ENCODE measurements at regions not wholly inside any gene's neighbourhood (a gene's known extent, or its start where the extent isn't known, plus 50 kb on each side); places are given as distances from the start of the nearest gene placed in this dataset.

- DNase-seq (no peak), ATAC-seq (no peak)
Measured at GRCh38 chr1:243916160-243916559, 66.1 kb upstream of the AKT3 start.

- no peak for DNase-seq
- no peak for ATAC-seq
Measured at GRCh38 chr1:243912347-243912746, 62.3 kb upstream of the AKT3 start.

GRCh38 chr1:243910607-243911006 lies 60.6 kb upstream of the AKT3 start:
- DNase-seq (no peak), ATAC-seq (no peak)

GRCh38 chr1:243903895-243904294 lies 53.9 kb upstream of the AKT3 start:
- no peak for ATAC-seq
- no peak for DNase-seq

GRCh38 chr1:243903041-243903440 lies 53.0 kb upstream of the AKT3 start:
- ATAC-seq: no peak
- DNase-seq: no peak

GRCh38 chr1:243902100-243902499 lies 52.1 kb upstream of the AKT3 start:
- ATAC-seq (no peak), DNase-seq (no peak)

All from stimulated activated naive CD8-positive, alpha-beta T cell treated with anti-CD3 and anti-CD28 coated beads, Interleukin-15, Interleukin-2, amounts not matched to agents 100 U/mL and 50 U/mL, for 24 hours (primary cell).